ENCODE measurements at regions not wholly inside any gene's neighbourhood (a gene's known extent, or its start where the extent isn't known, plus 50 kb on each side); places are given as distances from the start of the nearest gene placed in this dataset.
A peak's percentile ranks its signal among the peaks of the same experiment; 100 is the strongest.

DNA sequence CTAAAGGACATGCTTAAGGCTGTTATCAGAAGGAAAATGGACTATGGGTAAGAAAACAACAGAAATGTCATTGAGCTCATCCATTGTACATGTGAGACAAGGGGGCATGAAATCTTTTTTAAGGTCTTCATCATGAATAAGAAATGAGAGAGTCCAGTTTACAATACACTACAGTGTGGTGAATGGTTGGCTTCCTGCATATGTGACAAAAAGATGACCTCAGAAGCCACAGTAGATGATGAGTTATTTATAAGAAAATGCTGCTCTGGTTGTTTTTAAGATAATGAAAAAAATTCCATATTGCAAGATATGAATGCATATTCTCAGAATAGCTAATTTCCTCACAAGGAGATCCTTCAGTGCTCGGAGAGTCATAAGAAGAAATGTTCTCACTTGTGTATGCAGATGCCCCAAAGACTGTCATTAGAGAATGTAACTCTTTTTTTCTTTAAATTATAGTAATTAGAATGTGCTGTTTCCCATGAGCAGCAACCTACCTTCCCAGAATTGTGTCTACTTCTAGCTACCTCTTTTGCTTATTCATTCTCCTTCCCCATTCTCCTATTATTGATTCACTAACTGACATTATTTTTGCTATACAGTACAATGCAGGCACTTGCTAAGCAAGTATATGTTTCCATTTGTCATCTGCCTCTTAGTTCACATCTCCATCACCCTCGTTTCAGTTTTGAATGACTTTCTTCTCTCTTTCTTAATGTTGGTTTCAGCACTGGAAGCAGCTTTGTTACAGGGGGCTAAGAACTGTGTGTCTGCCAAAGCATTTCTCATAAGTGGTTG lies 152.0 kb upstream of the PEX5L start:
- DNase-seq = no peak

DNA sequence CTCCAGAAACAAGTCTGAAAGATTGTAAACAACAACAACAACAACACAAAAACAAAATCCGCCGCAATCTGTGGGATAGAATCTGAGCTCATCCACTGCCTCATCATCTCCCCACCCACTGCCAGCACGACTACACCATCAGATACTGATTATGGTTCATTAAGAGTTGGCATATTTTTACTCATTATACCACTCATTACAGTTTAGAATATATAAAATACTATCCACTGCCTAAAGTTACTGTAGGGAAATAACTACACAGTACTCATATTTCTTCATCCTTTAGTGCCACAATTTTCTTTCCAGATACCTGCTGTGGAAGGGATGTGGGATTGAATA lies 152.5 kb upstream of the PEX5L start:
- DNase-seq = no peak

DNA sequence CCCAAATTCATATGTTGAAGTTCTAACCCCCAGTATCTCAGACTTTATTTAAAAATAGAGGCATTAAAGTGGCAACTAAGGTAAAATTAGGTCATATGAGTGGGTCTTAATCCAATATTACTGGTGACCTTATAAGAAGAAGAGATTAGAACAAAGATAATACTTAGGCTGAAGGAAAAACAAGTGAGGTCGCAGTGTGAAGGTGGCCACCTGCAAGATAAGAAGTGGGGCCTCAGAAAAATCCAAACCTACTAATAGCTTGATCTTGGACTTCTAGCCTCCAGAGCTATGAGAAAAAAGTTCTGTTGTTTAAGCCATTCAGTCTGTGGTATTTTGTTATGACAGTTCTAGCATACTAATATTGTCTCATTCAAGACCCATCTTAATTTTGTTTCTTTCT lies 159.9 kb upstream of the PEX5L start:
- no peak for DNase-seq

- DNase-seq = no peak
Measured at GRCh38 chr3:180199417-180199995, 162.8 kb upstream of the PEX5L start.

GRCh38 chr3:180215866-180216265 lies 179.1 kb upstream of the PEX5L start:
- DNase-seq = no peak

DNA sequence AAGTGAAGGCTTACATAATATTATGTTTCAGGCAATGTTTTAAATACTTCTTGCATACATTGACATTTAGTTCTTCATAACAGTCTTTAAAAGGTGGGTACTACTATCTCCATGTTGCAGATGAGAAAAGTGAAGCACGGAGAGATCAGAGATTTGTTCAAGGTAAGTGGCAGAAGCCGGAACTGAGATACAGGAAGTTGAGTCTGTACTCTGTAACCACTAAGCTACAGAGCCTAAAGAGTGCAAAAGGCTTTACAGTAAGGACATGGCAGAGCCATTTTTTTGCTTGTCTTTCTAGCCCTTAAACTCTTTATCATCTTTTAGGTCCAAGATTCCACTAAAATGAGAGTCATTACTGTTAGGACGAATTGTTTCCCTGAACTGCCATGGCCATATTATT lies 186.5 kb upstream of the PEX5L start:
- no peak for DNase-seq

DNA sequence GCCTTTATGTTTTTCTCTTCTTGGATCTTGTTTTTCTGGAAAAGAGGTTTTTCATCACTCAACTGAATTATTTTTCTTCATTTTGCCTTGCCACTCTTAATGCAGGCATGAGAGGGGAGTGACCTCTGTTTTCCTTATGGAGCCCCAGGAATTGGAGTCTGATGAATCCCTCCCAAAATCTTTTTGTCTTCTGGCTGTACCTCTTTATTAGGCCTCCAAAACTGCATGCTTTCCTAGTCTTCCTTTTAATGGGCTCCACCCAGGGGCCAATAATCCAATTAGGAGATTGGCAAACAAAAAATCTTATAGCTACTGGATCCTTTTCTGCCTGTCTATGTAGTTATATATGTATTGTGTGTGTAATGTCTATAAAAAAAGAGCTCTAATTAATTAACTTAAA lies 192.4 kb upstream of the PEX5L start:
- no peak for DNase-seq

DNA sequence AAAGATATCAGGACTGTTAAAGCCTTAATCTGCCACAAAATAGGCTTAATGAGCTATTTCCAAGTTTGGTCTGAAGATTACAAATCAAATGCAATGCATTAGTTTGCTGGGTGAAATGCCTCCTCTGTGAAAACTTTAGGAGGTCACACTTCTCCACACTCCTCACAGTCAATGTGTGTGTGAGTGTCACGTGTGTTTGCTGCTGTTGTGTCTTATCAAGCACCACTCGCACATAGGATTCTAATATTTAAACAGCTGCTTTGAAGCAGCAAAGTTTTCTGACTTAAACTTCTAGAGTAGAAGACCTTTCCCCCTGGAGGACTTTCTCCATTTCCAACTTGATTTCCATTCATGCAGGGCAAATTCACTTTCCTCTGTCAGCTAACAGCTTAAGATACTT lies 203.2 kb upstream of the PEX5L start:
- no peak for DNase-seq

GRCh38 chr3:180246688-180247195 lies 210.0 kb upstream of the PEX5L start:
- DNase-seq = no peak

- no peak for DNase-seq
Measured at GRCh38 chr3:180250172-180250571, 213.4 kb upstream of the PEX5L start.

DNA sequence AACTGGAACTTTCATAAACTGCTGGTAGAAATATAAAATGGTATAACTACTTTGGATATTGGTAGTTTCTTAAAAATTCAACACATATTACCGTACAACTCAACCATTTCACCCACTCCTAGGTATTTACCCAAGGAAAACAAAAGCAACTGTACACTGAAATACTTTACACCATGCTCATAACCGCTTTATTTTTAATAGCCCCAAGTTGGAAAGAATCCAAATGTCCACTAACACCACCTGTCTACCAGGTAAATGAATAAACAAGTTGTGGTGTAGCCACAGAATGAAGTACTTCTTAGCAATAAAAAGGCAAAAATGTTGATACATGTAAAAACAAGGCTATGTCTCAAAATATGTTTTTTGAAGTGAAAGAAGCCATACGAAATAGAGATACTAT lies 215.9 kb upstream of the PEX5L start:
- DNase-seq = no peak

DNA sequence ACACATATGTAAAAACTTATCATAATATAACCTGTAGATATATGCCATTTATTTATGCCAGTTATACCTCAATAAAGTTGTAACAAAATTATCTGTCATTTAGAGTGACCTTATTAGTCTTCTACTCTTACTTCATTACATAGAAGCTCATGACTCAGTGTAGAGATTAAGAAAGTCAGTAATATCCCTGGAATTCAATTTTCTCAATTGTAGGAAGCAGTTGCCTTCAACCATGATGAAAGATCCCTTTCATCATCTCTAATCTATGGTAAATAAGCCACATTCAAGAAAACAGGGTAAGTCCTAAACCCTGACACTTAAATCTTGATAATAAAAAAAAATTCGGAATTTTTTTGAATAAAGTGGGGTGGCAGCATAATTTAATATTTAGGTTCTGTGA lies 216.5 kb upstream of the PEX5L start:
- no peak for DNase-seq

DNA sequence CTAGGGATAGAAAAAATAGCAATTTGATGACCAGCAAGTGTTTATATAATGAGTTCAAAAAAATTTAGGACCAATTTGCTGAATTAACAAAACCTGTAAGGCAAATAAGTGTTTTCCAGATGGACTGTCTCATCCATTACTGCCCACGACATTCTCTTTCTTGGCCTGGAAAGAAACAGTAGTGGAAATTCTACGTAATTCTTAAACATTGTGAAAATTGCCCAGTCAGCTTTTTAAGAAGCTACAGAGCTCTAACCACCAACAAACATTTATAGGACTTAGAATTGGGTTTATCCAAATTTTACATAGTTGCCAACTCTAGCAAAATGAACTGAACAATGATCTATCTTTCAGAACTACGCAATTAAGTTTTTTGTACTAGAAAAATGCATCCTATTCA lies 227.7 kb upstream of the PEX5L start:
- no peak for DNase-seq

GRCh38 chr3:180265551-180265950 lies 228.8 kb upstream of the PEX5L start:
- no peak for DNase-seq

- peak; percentile 31 for DNase-seq
Measured at GRCh38 chr3:180267202-180267843, 230.6 kb upstream of the PEX5L start.

DNA sequence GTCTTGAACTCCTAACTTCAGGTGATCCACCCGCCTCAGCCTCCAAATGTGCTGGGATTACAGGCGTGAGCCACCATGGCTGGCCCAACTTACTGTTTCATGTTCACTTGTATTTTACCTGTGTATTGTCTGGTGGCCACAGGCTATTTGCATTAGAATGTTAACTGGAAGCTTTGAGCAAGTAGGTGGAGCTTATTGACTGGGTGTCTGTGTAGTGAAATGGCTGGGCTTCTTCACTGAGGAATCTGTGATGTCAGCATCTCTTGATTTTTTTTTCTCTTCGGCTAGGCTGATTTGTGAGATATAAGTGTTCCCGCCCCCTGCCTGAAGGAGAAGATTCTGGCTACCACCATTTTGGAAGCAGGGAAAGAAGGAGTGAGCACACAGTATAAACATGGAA lies 237.8 kb upstream of the PEX5L start:
- DNase-seq = no peak

GRCh38 chr3:180275176-180275575 lies 238.4 kb upstream of the PEX5L start:
- DNase-seq = no peak

- DNase-seq = no peak
Measured at GRCh38 chr3:180277041-180277440, 240.3 kb upstream of the PEX5L start.

DNA sequence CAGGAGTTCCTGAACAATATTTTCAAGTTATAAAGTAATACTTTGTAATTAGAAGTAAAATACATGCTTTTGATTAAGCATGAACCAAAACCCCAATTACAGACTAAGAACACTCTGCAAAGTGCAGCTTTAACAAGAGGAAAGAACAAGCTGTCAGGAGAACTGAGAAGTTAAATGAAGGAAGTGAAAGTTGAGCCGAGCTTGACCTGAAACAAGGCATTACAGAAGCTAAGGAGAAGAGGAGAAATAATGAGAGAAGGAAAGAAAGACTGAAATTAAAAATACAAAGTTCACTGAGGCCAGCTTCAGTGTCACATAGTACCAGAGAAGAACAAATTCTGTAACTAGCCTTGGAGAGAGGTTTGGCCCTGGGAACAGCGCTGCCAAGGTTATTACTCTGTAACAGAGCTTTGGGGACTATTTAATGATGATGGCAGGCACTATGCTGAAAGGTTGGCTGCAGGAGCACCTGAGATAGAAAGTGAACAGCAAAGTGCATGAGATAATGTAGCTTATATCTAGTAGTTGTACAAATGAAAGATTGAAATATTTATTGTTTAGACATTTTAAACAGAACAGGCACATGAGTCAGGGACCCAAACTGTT lies 241.9 kb upstream of the PEX5L start:
- no peak for DNase-seq

GRCh38 chr3:180280555-180280954 lies 243.8 kb upstream of the PEX5L start:
- no peak for DNase-seq

DNA sequence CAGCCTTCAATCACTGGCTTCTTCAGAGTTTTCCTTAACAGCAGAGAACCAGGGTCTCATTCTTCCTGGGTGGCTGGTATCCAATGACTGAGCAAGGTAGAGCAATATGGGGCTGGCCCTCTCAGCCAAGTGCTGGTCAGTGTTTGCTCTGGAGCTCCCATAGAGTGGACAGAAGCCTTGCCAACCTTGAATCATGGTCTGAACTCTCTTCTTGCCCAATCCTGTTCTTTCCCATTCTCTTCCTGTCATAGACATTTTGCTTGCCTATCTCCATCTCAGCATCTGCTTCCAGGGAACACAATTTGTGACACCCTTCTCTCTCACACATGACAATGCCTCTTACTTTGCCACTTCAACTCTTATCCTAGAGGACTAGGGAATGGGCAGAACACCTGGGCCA lies 245.6 kb upstream of the PEX5L start:
- DNase-seq = no peak

DNA sequence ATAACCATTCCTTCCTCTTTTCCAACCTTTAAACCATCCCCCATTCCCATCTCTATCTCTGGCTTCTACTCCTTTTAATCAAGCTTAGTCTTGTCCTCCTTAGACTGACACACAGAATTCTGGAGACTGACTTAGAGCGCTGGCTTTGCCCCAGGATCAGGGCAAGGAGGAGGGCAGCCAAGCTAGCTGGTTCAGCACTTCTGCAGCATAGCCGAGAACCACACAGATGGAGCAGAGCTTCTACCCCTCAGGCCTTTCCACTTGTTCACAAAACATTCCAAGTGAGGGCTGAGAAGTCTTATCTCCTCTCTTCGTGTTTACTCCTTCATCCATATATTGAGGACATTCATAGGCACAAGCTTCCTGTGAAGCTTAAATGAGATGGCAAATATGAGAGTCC lies 246.5 kb upstream of the PEX5L start:
- no peak for DNase-seq

GRCh38 chr3:180284331-180285110 lies 247.8 kb upstream of the PEX5L start:
- no peak for DNase-seq

All from CD4-positive, alpha-beta T cell treated with Interleukin-17A for 1 hour (primary cell).